Hepatocyte (in vitro differentiated cells): ENCODE measurements at regions not wholly inside any gene's neighbourhood (a gene's known extent, or its start where the extent isn't known, plus 50 kb on each side); places are given as distances from the start of the nearest gene placed in this dataset.

ENCODE experiments used
- DNase-seq: peaks from one replicate; pipeline ENCODE4 v3.0.0-alpha.2; 2016; ENCODE audit warnings: low spot score
- H2AFZ ChIP-seq: fragments of 200-600 bp; sonication (generic); 2 replicates; pipeline ENCODE4 v1.6.0; 2016; ENCODE audit warnings: antibody characterized with exemption, mild to moderate bottlenecking
- H3K27ac ChIP-seq: fragments of 200-600 bp; sonication (generic); 2 replicates; pipeline ENCODE4 v1.5.1; 2016; ENCODE audit warnings: mild to moderate bottlenecking
- H3K27me3 ChIP-seq: fragments of 200-600 bp; sonication (generic); 2 replicates; pipeline ENCODE4 v1.6.1; 2016
- H3K36me3 ChIP-seq: fragments of 200-600 bp; sonication (generic); replicated peaks from 2 replicates; pipeline ENCODE4 v1.5.1; 2016; ENCODE audit warnings: low read depth; ENCODE audit not compliant: insufficient read depth
- H3K4me1 ChIP-seq: fragments of 200-600 bp; sonication (generic); 2 replicates; pipeline ENCODE4 v1.5.1; 2016; ENCODE audit warnings: mild to moderate bottlenecking, moderate library complexity; ENCODE audit not compliant: insufficient read depth
- H3K4me2 ChIP-seq: fragments of 200-600 bp; sonication (generic); 2 replicates; pipeline ENCODE4 v1.6.0; 2016
- H3K4me3 ChIP-seq: fragments of 200-600 bp; sonication (generic); 2 replicates; pipeline ENCODE4 v1.5.1; 2016; ENCODE audit warnings: mild to moderate bottlenecking
- H3K79me2 ChIP-seq: fragments of 200-600 bp; sonication (generic); 2 replicates; pipeline ENCODE4 v1.6.0; 2017; ENCODE audit warnings: mild to moderate bottlenecking
- H3K9me2 ChIP-seq: fragments of 200-600 bp; sonication (generic); replicated peaks from 2 replicates; pipeline ENCODE4 v1.6.0; 2017; ENCODE audit warnings: mild to moderate bottlenecking; ENCODE audit not compliant: insufficient read depth
- H3K9me3 ChIP-seq: fragments of 200-600 bp; sonication (generic); 2 replicates; pipeline ENCODE4 v1.5.1; 2016; ENCODE audit warnings: low read depth, mild to moderate bottlenecking
- H4K20me1 ChIP-seq: fragments of 200-600 bp; sonication (generic); 2 replicates; pipeline ENCODE4 v1.6.0; 2016; ENCODE audit warnings: mild to moderate bottlenecking; ENCODE audit not compliant: insufficient read depth, poor library complexity, severe bottlenecking
- CTCF ChIP-seq: fragments of 200-600 bp; sonication (generic); IDR thresholded peaks from 2 replicates; pipeline ENCODE4 v1.5.1; 2016; ENCODE audit warnings: antibody characterized with exemption, mild to moderate bottlenecking; ENCODE audit not compliant: poor library complexity
- EZH2 ChIP-seq: fragments of 200-600 bp; sonication (generic); IDR thresholded peaks from 2 replicates; pipeline ENCODE4 v1.6.1; 2016; ENCODE audit warnings: antibody characterized with exemption, mild to moderate bottlenecking, borderline replicate concordance
- EZH2phosphoT487 ChIP-seq: fragments of 200-600 bp; sonication (generic); IDR thresholded peaks from one replicate; pipeline ENCODE4 v1.6.1; 2018; ENCODE audit warnings: antibody characterized with exemption, mild to moderate bottlenecking, low read depth, moderate library complexity; ENCODE audit not compliant: unreplicated experiment, severe bottlenecking
- WGBS: methylation state at CpG from one replicate; pipeline ENCODE4 v1.1.6; 2016; ENCODE audit warnings: low lambda C conversion rate; ENCODE audit errors: missing lambda C conversion rate; 5-methylcytosine and 5-hydroxymethylcytosine counted together

GRCh38 chr13:68128297-68128915 lies 898.3 kb upstream of the PCDH9 start:
- H3K36me3 ChIP-seq: no peaks in the 10 kb centered on the region
- H3K4me3 ChIP-seq: no peak overlapping the region
- DNase-seq: no peak
- no peak overlapping the region for H3K27ac ChIP-seq
- 92% methylated on average over 7 of the region's 7 CpGs for WGBS
- H3K79me2 ChIP-seq: no peaks in the 10 kb centered on the region
- no peak overlapping the region for H3K4me2 ChIP-seq
- H3K27me3 ChIP-seq: no peaks in the 10 kb centered on the region
- no peaks in the 10 kb centered on the region for H3K9me3 ChIP-seq
- no peaks in the 10 kb centered on the region for H4K20me1 ChIP-seq
- H2AFZ ChIP-seq: no peak overlapping the region
- H3K9me2 ChIP-seq: no peaks in the 10 kb centered on the region
- H3K4me1 ChIP-seq: no peaks in the 10 kb centered on the region
- TF ChIP-seq EZH2phosphoT487 (no peak), EZH2 (no peak), CTCF (no peak)

- TF ChIP-seq EZH2 (no peak), EZH2phosphoT487 (no peak), CTCF (no peak)
- H3K27me3 ChIP-seq: no peaks in the 10 kb centered on the region
- H3K9me2 ChIP-seq: no peaks in the 10 kb centered on the region
- H3K4me3 ChIP-seq: no peak overlapping the region
- no peaks in the 10 kb centered on the region for H3K9me3 ChIP-seq
- H3K4me1 ChIP-seq: no peaks in the 10 kb centered on the region
- H3K4me2 ChIP-seq: no peak overlapping the region
- WGBS: 75% methylated on average over 2 of the region's 2 CpGs
- no peak overlapping the region for H2AFZ ChIP-seq
- H4K20me1 ChIP-seq: no peaks in the 10 kb centered on the region
- no peak for DNase-seq
- no peaks in the 10 kb centered on the region for H3K36me3 ChIP-seq
- H3K27ac ChIP-seq: no peak overlapping the region
- H3K79me2 ChIP-seq: no peaks in the 10 kb centered on the region
Observed at GRCh38 chr13:68125087-68125480, 894.9 kb upstream of the PCDH9 start.

- Histone ChIP-seq H3K27ac (no peak overlapping the region), H4K20me1 (no peaks in the 10 kb centered on the region), H3K36me3 (no peaks in the 10 kb centered on the region), H3K27me3 (no peaks in the 10 kb centered on the region), H2AFZ (no peak overlapping the region), H3K4me3 (no peak overlapping the region), H3K9me2 (no peaks in the 10 kb centered on the region), H3K4me2 (no peak overlapping the region), H3K9me3 (no peaks in the 10 kb centered on the region), H3K79me2 (no peaks in the 10 kb centered on the region), H3K4me1 (no peaks in the 10 kb centered on the region)
- TF ChIP-seq EZH2 (no peak), EZH2phosphoT487 (no peak), CTCF (no peak)
- 92% methylated on average over 2 of the region's 2 CpGs for WGBS
- no peak for DNase-seq
Observed at GRCh38 chr13:68124437-68125086, 894.4 kb upstream of the PCDH9 start.
